MCF 10A (cell line): ENCODE measurements at regions not wholly inside any gene's neighbourhood (a gene's known extent, or its start where the extent isn't known, plus 50 kb on each side); places are given as distances from the start of the nearest gene placed in this dataset.

Experiments used
- BruUV-seq: library from RNA; stranded (reverse); fragments of 400-500 nt; replicated peaks from 2 replicates; lab custom pipeline; 2021; lab: Mats Ljungman, UMichigan
- CTCF ChIA-PET: fragments of 300-600 bp; sonication (Branson Sonifier 250); formaldehyde crosslinking; extraction: SDS; loops from one replicate; lab custom pipeline; 2021; ENCODE audit warnings: antibody characterized with exemption, inconsistent platforms; lab: Yijun Ruan, JAX
- POLR2A ChIA-PET: fragments of 300-600, 350-650 bp; sonication (Branson Sonifier 250); formaldehyde crosslinking; extraction: SDS; loops from one replicate; lab custom pipeline; 2020; ENCODE audit warnings: antibody characterized with exemption, inconsistent platforms; lab: Yijun Ruan, JAX
- DNase-seq: peaks from one replicate; pipeline ENCODE4 v3.0.0-alpha.2; 2018; ENCODE audit not compliant: unreplicated experiment
- H3K27ac Mint-ChIP-seq: one replicate; pipeline ENCODE4 v1.8.0; 2022; ENCODE audit warnings: mild to moderate bottlenecking, low read depth, mixed read lengths; ENCODE audit not compliant: unreplicated experiment
- H3K27me3 Mint-ChIP-seq: one replicate; pipeline ENCODE4 v1.8.0; 2022; ENCODE audit warnings: mixed read lengths; ENCODE audit not compliant: insufficient read depth, unreplicated experiment
- H3K36me3 Mint-ChIP-seq: one replicate; pipeline ENCODE4 v1.8.0; 2022; ENCODE audit warnings: mild to moderate bottlenecking, moderate library complexity, mixed read lengths; ENCODE audit not compliant: insufficient read depth, unreplicated experiment
- H3K4me1 Mint-ChIP-seq: one replicate; pipeline ENCODE4 v1.8.0; 2022; ENCODE audit warnings: mixed read lengths; ENCODE audit not compliant: insufficient read depth, unreplicated experiment
- H3K4me3 Mint-ChIP-seq: one replicate; pipeline ENCODE4 v1.8.0; 2022; ENCODE audit warnings: mild to moderate bottlenecking, moderate library complexity, mixed read lengths; ENCODE audit not compliant: unreplicated experiment
- H3K9me3 Mint-ChIP-seq: one replicate; pipeline ENCODE4 v1.8.0; 2022; ENCODE audit warnings: mixed read lengths; ENCODE audit not compliant: unreplicated experiment
- CTCF ChIP-seq: fragments of 200-600 bp; IDR thresholded peaks from one replicate; pipeline ENCODE4 v1.8.0; 2022; ENCODE audit warnings: antibody characterized with exemption, mild to moderate bottlenecking; ENCODE audit not compliant: unreplicated experiment
- intact Hi-C: fragments of 100-400 bp; cut with micrococcal nuclease; formaldehyde crosslinking; loops from 2 replicates; pipeline ENCODE4 v1.14.1; 2022

DNA sequence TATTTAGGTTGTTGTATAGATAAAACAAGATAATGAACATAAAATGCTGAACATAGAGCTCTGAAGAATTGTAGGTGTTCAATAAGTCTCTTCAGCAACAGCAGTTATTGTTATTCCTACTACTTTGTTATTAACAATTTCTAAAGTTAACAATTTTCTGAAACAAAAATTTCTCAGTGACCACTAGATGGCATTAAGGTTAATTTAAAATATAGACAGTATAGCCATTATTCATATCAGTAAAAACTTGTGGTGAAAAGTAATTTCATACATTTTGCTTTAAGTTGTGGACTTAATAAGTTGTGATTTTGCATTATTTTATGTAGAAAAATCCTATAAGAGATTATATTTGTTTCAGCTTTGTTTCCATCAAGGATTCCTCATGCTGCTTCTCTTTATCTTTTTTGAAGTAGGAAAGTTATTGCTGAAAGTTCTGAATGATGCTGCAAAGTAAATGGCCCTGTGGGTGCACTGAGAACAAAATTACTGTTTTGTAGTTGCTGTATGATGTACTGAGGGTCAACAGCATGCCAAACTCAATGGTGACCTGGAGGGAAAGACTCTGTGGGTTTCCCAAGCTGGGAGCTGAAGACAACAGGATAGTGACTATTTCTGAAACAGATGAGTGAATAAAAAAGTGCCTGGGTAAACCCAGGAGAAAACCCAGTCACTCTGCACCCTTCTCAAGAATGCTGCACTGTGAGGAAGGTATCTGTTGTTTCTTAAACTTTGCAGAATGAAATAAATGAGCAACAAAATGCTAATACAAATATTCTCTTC, 253.6 kb downstream of the KIF20B start:
- no TSS peak for BruUV-seq
- no peak overlapping the region for H3K27ac Mint-ChIP-seq
- ChIA-PET POLR2A (interaction anchor here (0.7 to 1.6 kb wide), 3 partner anchors 52 to 190 kb away, joined by 3 read pairs; no protein-coding TSS in a partner anchor), CTCF (interaction anchor here (0.6 to 1.9 kb wide), 11 partner anchors 11 to 698 kb away, joined by 3 to 8 read pairs (median 3); no protein-coding TSS in a partner anchor)
- H3K36me3 Mint-ChIP-seq: no peaks in the 10 kb centered on the region
- peak; percentile 44 for TF ChIP-seq CTCF
- intact Hi-C loops: loop anchor here (2.0 to 5.0 kb wide), 4 partner anchors 182 to 907 kb away; no protein-coding TSS in a partner anchor
- H3K4me3 Mint-ChIP-seq: no peak overlapping the region
- no peaks in the 10 kb centered on the region for H3K27me3 Mint-ChIP-seq
- DNase-seq: peak; percentile 13
- H3K4me1 Mint-ChIP-seq: no peaks in the 10 kb centered on the region
- no peaks in the 10 kb centered on the region for H3K9me3 Mint-ChIP-seq

DNA sequence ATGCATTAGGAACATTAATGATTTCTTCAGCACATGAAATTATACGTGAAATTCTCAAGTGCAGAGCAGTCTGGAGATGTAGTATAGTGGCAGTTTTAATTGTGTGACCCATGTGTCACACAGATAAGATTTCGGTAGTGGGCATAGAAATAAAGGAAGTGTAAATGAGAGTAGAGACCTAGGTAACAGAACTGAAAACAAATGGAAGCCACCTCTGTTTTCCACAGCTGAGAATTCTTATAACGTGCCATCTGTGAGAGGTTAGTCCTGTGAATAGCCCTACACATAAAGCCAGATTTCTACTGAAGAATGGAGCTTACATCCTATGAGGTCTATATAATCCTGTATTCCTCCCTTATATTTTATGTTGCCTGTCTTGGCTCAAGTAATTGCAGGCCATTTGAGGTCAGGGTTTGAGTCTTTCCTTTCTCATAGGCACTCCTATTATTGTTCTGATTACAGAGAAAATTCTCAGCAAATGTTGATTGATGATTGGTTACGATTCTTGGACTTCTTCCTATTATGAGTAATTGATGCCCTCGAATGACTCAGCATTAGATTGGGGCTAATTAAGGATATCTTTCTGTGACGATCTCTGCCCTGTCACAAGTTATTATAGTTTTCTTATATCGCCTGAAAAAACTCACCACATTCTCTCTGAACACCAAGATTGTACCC, 258.2 kb downstream of the KIF20B start:
- Mint-ChIP-seq H3K4me1 (no peaks in the 10 kb centered on the region), H3K4me3 (no peak overlapping the region), H3K9me3 (no peaks in the 10 kb centered on the region), H3K27ac (no peak overlapping the region), H3K27me3 (no peaks in the 10 kb centered on the region), H3K36me3 (no peaks in the 10 kb centered on the region)
- intact Hi-C loops: loop anchor here (5.0 kb wide), 2 partner anchors 693 to 903 kb away; no protein-coding TSS in a partner anchor
- BruUV-seq: no TSS peak
- CTCF ChIA-PET: interaction anchor here (0.7 to 0.8 kb wide), 2 partner anchors 110 to 189 kb away, joined by 3 to 4 read pairs; no protein-coding TSS in a partner anchor
- no peak for TF ChIP-seq CTCF
- POLR2A ChIA-PET: interaction anchor here (0.7 kb wide), 1 partner anchor 85 kb away, joined by 3 read pairs; no protein-coding TSS in a partner anchor
- no peak for DNase-seq

DNA sequence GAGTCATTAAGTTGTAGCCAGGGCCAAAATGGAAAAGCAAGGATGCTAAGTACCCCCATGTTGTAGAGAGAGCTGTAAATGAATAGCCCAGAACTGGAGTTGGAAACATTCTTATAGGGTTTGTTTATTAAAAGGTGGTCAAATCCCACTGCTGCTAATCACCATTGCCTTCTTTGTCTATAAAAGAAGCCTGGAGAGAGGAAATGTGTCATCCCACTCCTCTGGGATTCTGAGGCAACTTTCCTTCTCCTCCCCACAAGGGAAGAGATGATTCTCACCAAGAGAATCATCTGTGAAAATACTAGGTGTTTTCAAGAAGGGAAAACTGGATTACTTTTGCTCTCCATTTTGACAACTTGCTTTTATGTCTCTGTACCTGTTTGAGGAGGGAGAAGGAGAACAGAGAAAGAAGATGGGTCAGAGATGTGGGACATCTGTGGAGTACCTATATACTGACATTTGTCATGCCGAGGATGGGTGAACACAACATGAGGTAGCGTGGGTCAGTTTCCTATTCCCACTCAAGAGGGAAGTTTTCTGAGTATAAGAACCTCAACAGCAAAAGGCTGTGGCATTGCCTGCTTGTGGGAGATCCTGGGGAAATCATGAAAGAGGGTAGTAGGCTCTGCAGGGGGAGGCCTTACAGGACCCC, 262.2 kb downstream of the KIF20B start:
- H3K4me3 Mint-ChIP-seq: no peak overlapping the region
- ChIA-PET CTCF (no interaction called here), POLR2A (no interaction called here)
- no peak for DNase-seq
- H3K27me3 Mint-ChIP-seq: no peaks in the 10 kb centered on the region
- H3K36me3 Mint-ChIP-seq: no peaks in the 10 kb centered on the region
- no peak overlapping the region for H3K27ac Mint-ChIP-seq
- TF ChIP-seq CTCF: no peak
- no peaks in the 10 kb centered on the region for H3K4me1 Mint-ChIP-seq
- intact Hi-C loops: no loop called here
- H3K9me3 Mint-ChIP-seq: no peaks in the 10 kb centered on the region
- BruUV-seq: no TSS peak
